IPS-NIHi7 (cell line): ENCODE measurements at regions not wholly inside any gene's neighbourhood (a gene's known extent, or its start where the extent isn't known, plus 50 kb on each side); places are given as distances from the start of the nearest gene placed in this dataset.
"Not testable (repeated sequence)": the region's sequence is repeated elsewhere in the genome, so short reads cannot be mapped to it uniquely, and the experiment has no call there.

Source experiments
- DNase-seq: peaks from one replicate; pipeline ENCODE4 v3.0.0; 2012; ENCODE audit warnings: mixed read lengths; ENCODE audit errors: extremely low spot score

- DNase-seq = no peak
These were observed 378.8 kb upstream of the NRSN1 start for GRCh38 chr6:23747239-23747638.

DNA sequence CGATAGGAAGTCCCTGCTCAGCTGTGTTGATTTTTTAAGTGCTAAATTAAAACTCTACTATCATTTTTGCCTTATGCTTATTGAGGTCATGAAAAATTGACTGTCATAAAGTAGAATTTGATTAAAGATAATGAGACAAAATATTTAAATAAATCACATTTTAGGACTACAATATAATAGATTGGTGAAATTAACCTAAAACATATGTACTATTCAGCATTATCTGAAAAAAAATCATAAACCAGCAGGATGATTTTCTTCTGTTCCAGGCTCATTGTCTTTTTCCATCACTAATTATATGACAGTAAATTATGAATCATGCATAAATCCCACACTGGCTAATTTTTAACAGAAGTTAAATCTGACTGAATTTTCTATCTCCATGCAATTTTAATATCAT, 373.6 kb upstream of the NRSN1 start:
- DNase-seq = no peak

GRCh38 chr6:23754197-23754596, 371.8 kb upstream of the NRSN1 start:
- no peak for DNase-seq

DNA sequence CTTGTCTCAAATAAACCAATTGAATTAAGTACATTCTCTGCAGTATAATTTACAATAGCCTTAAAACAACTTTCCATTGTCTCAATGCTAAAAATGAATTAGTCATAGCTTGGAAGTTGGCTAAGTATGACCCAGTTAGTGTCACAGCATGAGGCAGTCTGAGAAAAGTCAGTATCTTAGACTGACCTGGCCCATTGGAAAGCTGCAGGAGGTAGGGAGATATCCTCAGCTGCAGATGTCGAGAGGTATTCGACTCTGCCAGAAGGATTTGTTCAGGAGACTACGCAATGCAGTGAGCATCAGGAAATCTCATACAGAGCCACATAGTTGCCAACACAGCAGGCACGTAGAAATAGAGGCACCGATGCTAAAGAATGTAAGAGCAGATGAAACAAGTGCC, 350.9 kb upstream of the NRSN1 start:
- no peak for DNase-seq

DNA sequence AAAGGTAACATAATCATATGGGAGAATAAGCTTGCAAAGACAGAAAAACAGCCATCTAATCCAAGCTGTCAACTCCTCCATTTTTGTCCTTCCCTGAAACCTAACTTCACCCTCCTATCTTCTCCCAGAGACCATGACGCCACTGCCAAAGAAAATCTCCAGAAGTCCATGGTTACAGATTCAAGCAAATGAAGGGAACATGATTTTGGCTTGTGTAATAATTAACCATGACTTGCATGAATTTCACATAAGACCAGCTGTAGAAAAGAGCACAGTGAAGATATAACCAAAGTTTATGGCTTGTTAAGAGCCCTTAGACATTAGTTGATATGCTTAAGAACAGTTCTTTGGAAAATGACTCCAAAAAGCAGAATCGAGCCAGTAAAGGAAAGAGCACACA, 342.1 kb upstream of the NRSN1 start:
- DNase-seq = no peak

DNA sequence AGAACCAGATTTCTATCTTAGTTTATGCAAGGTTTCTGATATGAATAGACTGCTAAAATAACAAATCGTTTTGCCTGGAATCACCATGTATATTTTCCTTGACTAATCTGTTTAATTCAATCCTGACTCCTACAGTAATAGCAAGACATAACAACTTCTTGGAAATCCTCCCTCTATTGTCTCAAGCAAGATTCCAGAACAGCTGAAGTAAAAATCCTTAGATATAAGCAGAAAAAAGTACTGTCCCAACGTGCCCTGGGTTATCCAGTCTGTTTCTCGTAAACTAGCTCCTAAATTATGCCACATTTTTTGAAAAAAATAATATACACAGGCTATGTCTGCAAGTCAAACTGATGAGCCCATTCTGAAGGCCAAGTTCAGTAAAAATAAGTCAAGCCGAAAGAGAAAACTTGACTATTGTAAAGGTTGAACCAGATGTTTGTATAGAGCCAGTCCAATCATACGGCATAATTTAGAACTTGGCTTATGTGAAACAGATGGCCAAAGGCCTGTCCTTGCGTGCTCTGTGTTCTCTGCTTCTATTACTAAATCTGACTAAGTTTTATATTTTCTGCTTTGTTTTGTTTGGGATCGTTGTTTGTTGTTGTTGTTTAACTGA, 341.6 kb upstream of the NRSN1 start:
- no peak for DNase-seq

GRCh38 chr6:23790756-23791155, 335.3 kb upstream of the NRSN1 start:
- DNase-seq = no peak

DNA sequence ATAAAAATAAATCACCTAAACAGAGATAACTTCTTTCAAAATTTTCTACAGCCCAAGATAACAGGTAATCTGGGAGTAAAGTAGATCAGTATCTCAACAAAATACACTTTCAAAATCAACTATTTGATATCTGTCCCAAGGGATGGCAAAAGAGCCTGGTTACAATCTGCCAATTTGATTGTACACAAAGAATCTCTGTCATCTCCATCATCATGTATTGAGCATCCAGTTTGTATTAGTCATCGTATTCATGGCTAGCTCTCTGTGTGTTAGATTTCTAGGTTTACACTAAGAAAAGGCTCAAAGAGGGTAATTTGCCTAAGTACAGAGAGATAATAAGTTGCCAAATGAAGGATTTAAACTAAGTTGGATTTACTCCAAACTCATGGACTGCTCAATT, 329.0 kb upstream of the NRSN1 start:
- DNase-seq = no peak

DNA sequence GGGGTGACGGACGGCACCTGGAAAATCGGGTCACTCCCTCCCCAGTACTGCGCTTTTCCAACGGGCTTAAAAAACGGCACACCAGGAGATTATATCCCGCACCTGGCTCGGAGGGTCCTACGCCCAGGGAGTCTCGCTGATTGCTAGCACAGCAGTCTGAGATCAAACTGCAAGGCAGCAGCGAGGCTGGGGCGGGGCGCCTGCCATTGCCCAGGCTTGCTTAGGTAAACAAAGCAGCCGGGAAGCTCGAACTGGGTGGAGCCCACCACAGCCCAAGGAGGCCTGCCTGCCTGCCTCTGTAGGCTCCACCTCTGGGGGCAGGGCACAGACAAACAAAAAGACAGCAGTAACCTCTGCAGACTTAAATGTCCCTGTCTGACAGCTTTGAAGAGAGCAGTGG, 321.7 kb upstream of the NRSN1 start:
- DNase-seq = not testable (repeated sequence)

DNA sequence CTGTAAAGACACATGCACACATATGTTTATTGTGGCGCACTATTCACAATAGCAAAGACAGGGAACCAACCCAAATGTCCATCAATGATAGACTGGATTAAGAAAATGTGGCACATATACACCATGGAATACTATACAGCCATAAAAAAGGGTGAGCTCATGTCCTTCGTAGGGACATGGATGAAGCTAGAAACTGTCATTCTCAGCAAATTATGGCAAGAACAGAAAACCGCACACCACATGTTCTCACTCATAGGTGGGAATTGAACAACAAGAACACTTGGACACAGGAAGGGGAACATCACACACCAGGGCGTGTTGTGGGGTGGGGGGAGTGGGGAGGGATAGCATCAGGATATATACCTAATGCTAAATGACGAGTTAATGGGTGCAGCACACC, 304.9 kb upstream of the NRSN1 start:
- DNase-seq = not testable (repeated sequence)

- DNase-seq = no peak
These were observed 302.6 kb upstream of the NRSN1 start for GRCh38 chr6:23823421-23823820.

DNA sequence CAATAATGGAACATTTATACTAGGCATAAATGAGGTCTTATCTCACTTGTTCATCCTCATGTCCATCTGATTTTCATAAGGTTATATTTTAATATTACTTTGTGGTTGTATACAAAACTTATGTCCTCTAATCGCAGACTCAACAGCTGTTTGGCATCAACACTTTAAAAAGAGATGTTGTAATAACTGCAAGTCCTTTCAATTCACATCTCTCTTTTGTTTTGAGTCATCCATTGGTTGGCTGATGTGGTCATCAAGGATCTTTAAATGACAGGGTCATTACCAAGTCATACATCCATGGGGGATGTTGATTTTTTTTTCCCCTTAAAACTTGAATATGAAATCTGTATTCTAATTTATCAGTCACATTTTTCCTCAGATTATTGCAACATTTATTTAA, 299.4 kb upstream of the NRSN1 start:
- no peak for DNase-seq

- DNase-seq = no peak
These were observed 297.2 kb upstream of the NRSN1 start for GRCh38 chr6:23828861-23829260.

DNA sequence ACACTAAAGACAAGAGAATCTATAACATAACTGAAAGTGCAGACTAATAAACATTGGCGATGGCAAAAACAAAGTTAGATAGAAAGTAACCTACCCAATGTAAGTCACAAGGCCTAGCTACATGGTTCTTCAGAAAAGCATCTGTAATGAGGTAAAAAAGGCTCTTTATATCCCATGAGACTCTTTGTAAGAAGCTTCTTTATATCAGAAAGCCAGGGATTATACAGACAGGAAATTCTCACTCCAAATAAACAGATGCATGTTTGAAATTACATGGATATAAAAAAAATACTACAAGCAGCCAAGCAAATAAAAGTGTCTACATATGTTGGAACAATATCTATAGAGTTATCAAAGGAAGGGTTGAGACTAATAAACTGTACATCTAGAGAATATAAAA, 284.9 kb upstream of the NRSN1 start:
- DNase-seq = no peak

GRCh38 chr6:23842760-23843159, 283.3 kb upstream of the NRSN1 start:
- no peak for DNase-seq

DNA sequence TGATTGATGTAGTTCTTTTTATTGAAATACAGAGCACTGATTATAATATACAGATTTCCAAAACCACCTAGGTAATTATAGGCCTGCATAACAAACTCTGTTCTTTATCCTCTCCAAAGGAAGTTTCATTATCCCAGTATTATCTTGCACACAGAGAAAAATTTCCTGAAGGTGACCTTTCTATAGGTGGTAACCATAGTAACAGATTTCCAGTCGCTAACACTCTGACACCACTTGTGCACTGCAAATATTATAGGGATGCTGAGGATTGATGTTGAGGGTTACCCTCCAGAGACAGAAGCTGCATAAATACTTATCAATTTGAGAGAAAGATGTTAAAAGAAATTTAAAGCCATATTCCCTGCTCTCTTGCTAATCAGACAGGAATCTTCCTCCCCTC, 274.5 kb upstream of the NRSN1 start:
- DNase-seq = no peak

- DNase-seq = not testable (repeated sequence)
These were observed 272.4 kb upstream of the NRSN1 start for GRCh38 chr6:23853566-23854133.

DNA sequence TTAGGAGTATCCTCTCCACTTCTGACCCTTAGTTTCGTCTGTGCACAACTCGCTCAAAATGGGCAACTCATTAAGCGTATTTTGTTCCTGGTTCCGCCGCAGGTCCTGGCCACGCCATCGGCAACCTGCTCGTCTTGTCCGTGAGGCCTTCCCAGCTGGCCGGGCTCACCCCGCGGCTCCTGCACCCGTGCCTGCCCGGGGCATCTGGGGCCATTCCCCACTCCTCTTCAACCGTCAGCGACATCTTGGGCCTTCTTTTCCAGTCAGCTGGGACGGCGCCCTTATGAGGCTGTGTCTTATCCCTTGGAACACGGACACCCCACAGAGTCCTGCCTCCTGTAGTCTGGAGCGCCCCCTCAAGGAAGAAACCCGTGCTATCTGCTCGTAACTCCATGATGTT, 271.9 kb upstream of the NRSN1 start:
- DNase-seq = not testable (repeated sequence)

- DNase-seq = no peak
These were observed 270.4 kb upstream of the NRSN1 start for GRCh38 chr6:23855497-23856116.

DNA sequence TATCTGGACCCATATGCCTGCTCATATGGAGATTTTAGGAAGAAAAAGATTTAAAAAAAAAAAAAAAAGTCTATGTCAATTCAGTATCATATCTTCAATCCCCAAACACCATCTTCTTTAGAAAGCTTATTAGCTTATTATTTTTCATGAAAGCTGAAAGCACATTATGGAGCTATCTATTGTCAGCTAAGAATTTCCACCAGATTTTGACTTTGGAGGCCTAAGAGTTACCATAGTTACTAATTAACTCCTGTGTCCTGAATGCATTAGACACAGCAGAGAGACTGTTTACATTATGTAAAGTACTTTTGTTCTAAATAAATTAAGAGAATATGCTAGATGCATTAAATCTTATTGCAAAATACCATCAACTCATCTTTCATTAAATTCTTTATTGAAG, 255.5 kb upstream of the NRSN1 start:
- DNase-seq = no peak

DNA sequence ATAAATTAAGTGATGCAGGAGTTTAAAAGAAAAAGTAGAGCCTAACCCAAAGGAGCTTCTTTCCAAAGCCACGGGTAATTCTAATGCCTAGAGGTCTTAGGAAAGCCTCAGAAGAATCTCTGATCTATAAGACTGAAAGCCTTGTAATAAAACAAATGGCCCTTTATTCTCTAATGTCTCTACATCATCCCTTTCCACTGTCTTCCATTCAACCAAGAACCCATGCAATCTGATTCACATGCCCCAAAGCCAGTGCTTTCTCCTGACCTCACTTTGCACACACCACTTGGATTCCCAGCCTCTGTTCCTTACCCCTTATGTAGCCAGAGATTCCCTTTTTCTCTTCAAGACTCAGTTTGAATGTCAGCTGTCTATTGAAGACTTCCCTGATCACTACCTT, 252.9 kb upstream of the NRSN1 start:
- DNase-seq = no peak

DNA sequence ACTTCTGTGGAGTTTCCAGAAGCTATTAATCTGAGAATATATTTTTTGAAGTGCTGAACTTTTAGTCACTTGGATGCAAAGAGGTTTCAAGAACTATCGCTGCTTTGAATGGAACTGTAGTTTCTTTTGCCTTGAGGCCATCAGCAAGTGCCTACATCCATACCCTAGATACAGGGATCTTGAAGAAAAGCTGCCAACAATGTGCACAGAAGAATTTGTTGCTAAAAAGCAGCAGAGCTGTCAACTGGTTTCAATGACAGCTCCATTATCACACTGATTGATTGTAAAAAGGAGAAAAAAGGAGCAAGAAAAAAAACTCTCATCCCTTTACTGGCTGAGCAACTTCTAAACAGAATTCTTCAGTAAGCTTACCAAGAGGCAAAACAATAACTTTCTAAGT, 251.0 kb upstream of the NRSN1 start:
- DNase-seq = no peak

- no peak for DNase-seq
These were observed 246.2 kb upstream of the NRSN1 start for GRCh38 chr6:23879816-23880215.
